ENCODE measurements at regions not wholly inside any gene's neighbourhood (a gene's known extent, or its start where the extent isn't known, plus 50 kb on each side); places are given as distances from the start of the nearest gene placed in this dataset.

DNA sequence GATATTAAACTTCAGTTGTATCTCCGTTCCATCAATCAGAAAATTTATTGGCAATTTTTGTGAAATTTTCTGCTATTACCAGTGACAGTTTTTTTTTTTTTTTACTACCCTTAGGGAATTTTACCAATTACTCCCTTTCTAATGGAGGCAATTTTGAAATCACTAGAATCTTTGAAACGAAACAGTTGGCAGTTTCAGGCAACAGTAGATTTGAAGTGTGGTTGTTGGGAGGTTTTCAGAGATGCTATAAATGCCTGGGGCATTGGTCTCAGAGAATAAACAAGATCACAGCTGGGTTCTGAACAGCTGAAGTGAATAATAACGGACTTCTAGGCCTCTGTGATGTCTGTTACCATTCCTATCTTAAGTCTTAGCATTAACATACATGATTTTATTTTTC is 535.9 kb upstream of the POT1 start:
- H3K36me3 ChIP-seq: no peaks in the 10 kb centered on the region
- H3K9me3 ChIP-seq: no peaks in the 10 kb centered on the region
- H3K27ac ChIP-seq: no peak overlapping the region
- no peaks in the 10 kb centered on the region for H3K4me1 ChIP-seq (replicated peaks)
- TF ChIP-seq POLR2AphosphoS5 (IDR thresholded peaks at IDR 0.05) (no peak), POLR2A (IDR thresholded peaks at IDR 0.05) (no peak)
- no peak for DNase-seq (ENCODE audit: low spot score)
- no peaks in the 10 kb centered on the region for H3K27me3 ChIP-seq (replicated peaks; ENCODE audit: insufficient read depth)
- no peak overlapping the region for H3K4me3 ChIP-seq
- 57% methylated on average over 3 of the region's 3 CpGs for WGBS
- intact Hi-C loops (cut with DNase I): no loop called here

DNA sequence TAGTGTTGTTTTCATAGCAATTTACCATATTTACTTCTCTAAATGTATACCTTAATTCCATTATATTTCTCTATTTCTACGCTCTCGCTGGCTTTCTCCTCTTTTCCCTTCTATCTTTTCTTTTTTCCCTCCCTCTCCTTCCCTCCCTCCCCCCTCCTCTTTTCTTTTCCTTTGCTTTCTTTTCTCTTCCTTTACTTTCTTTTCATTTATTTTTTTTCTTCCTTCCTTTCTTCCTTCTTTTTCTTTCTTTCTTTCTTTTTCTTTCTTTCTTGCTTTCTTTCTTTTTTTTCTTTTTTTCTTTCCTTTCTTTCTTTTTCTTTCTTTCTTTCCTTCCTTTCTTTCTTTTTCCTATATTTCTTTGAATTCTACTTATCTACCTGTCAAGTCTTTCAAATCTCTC is 533.0 kb upstream of the POT1 start:
- TF ChIP-seq, protein P1, sequence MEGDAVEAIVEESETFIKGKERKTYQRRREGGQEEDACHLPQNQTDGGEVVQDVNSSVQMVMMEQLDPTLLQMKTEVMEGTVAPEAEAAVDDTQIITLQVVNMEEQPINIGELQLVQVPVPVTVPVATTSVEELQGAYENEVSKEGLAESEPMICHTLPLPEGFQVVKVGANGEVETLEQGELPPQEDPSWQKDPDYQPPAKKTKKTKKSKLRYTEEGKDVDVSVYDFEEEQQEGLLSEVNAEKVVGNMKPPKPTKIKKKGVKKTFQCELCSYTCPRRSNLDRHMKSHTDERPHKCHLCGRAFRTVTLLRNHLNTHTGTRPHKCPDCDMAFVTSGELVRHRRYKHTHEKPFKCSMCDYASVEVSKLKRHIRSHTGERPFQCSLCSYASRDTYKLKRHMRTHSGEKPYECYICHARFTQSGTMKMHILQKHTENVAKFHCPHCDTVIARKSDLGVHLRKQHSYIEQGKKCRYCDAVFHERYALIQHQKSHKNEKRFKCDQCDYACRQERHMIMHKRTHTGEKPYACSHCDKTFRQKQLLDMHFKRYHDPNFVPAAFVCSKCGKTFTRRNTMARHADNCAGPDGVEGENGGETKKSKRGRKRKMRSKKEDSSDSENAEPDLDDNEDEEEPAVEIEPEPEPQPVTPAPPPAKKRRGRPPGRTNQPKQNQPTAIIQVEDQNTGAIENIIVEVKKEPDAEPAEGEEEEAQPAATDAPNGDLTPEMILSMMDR (IDR thresholded peaks at IDR 0.05): no peak
- TF ChIP-seq POLR2AphosphoS5 (IDR thresholded peaks at IDR 0.05): no peak
- no peak for TF ChIP-seq POLR2A (IDR thresholded peaks at IDR 0.05)
- Histone ChIP-seq H3K9me3 (no peaks in the 10 kb centered on the region), H3K36me3 (no peaks in the 10 kb centered on the region), H3K27ac (no peak overlapping the region), H3K27me3 (replicated peaks; ENCODE audit: insufficient read depth) (no peaks in the 10 kb centered on the region), H3K4me1 (replicated peaks) (no peaks in the 10 kb centered on the region), H3K4me3 (no peak overlapping the region)
- intact Hi-C loops (cut with DNase I): no loop called here
- DNase-seq (ENCODE audit: low spot score): no peak
- 99% methylated on average over 2 of the region's 2 CpGs for WGBS

DNA sequence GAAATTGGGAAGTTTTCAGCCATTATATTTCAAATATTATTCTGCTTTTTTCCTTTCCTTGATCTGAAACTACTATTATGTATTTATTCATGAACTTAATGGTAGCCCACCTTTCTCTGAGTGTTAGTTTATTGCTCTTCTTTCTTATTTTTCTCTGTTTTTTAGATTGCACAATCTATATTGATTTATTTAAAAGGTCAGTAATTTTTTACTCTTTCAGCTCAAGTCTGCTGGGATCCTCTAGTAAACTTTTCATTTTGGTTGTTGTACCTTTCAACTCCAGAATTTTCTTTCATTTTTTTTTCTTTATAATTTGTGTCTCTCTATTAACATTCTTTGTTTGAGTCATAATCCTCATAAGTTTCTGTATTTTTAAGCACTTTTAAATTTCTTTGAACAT is 529.4 kb upstream of the POT1 start:
- intact Hi-C loops (cut with DNase I): no loop called here
- no peaks in the 10 kb centered on the region for H3K27me3 ChIP-seq (replicated peaks; ENCODE audit: insufficient read depth)

DNA sequence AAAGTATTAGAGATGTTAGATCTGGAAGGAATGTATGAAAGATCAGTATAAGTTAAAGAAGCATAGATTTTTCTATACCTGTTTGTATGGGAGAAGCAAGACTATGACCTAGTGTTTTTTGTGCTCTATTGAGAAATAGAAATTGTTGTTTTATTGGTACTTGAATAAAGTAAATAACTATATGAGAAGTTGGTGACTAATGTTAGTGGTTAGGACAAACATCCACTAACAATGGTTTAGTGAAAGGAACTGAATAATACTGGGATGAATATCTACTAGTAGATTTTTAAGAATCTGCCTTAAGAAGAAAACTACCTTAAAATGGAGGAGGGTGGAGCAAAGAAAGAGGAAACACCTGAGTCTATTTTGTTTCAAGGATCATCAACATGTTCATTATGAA is 521.1 kb upstream of the POT1 start:
- DNase-seq (ENCODE audit: low spot score): no peak
- no peaks in the 10 kb centered on the region for H3K27me3 ChIP-seq (replicated peaks; ENCODE audit: insufficient read depth)
- H3K9me3 ChIP-seq: no peaks in the 10 kb centered on the region
- no peaks in the 10 kb centered on the region for H3K4me1 ChIP-seq (replicated peaks)
- TF ChIP-seq POLR2A (IDR thresholded peaks at IDR 0.05) (no peak), POLR2AphosphoS5 (IDR thresholded peaks at IDR 0.05) (no peak)
- TF ChIP-seq, protein P1 (IDR thresholded peaks at IDR 0.05): no peak
- no peak overlapping the region for H3K27ac ChIP-seq
- intact Hi-C loops (cut with DNase I): no loop called here
- H3K4me3 ChIP-seq: no peak overlapping the region
- no peaks in the 10 kb centered on the region for H3K36me3 ChIP-seq

More for the DNA sequence above, 529.4 kb upstream of the POT1 start:
- TF ChIP-seq POLR2A (IDR thresholded peaks at IDR 0.05) (no peak), POLR2AphosphoS5 (IDR thresholded peaks at IDR 0.05) (no peak)
- TF ChIP-seq, protein P1 (IDR thresholded peaks at IDR 0.05): no peak
- no peaks in the 10 kb centered on the region for H3K9me3 ChIP-seq
- H3K27ac ChIP-seq: no peak overlapping the region
- no peak overlapping the region for H3K4me3 ChIP-seq
- no peaks in the 10 kb centered on the region for H3K4me1 ChIP-seq (replicated peaks)
- H3K36me3 ChIP-seq: no peaks in the 10 kb centered on the region
- DNase-seq (ENCODE audit: low spot score): no peak

DNA sequence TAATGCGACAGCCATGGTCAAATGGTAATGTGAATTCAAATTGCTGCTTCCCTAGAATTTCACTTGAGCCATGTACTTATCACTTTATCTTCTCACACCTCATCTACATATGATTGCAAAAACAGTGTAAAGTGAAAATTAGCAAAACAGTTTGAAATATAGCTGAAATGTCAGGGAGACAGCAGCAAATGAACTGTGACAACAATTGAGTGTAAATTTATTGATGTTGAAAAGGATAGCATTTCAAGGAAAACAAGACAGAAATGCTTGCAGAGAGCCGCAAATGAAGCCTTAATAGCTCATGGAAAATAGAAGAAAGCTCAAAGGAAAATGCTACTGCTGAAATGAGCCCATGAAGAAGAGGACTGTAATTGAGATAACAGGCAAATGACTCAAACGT is 516.2 kb upstream of the POT1 start:
- 60% methylated on average over 3 of the region's 3 CpGs for whole genome bisulfite sequencing
- Histone ChIP-seq H3K4me3 (no peak overlapping the region), H3K36me3 (no peaks in the 10 kb centered on the region), H3K9me3 (no peaks in the 10 kb centered on the region), H3K27ac (no peak overlapping the region), H3K4me1 (replicated peaks) (no peaks in the 10 kb centered on the region), H3K27me3 (replicated peaks; ENCODE audit: insufficient read depth) (no peaks in the 10 kb centered on the region)
- TF ChIP-seq POLR2AphosphoS5 (IDR thresholded peaks at IDR 0.05): no peak
- TF ChIP-seq, protein P1 (IDR thresholded peaks at IDR 0.05): no peak
- no peak for TF ChIP-seq POLR2A (IDR thresholded peaks at IDR 0.05)
- no peak for DNase-seq (ENCODE audit: low spot score)
- intact Hi-C loops (cut with DNase I): no loop called here

All from prostate gland (tissue), 2 donors.